HepG2 (cell line): ENCODE measurements at regions not wholly inside any gene's neighbourhood (a gene's known extent, or its start where the extent isn't known, plus 50 kb on each side); places are given as distances from the start of the nearest gene placed in this dataset.
A peak's percentile ranks its signal among the peaks of the same experiment; 100 is the strongest.

Experiments
- FOXA1 ChIP-seq, 2 experiments: fragments of 450-650 bp in 1 of 2; sonication (generic) in 1 of 2; formaldehyde crosslinking in 1 of 2; IDR thresholded peaks; 2 replicates each; pipeline versions ENCODE4 v1.4.0 to v1.6.1; 2016 to 2020; ENCODE audit warnings: missing genetic modification reagents in 1 of 2
- HES4 ChIP-seq: sonication (generic); formaldehyde crosslinking; IDR thresholded peaks from 2 replicates; pipeline ENCODE4 v1.9.0; 2021; ENCODE audit warnings: mild to moderate bottlenecking, missing genetic modification reagents, borderline replicate concordance
- IRF2 ChIP-seq: IDR thresholded peaks from 2 replicates; pipeline ENCODE4 v1.6.1; 2018; ENCODE audit warnings: missing genetic modification reagents, missing compliant biosample characterization
- MAFK ChIP-seq, 2 experiments: IDR thresholded peaks in 1 of 2; conservative IDR thresholded peaks in 1 of 2; 2 replicates each; pipeline ENCODE4 v1.6.1; 2011; ENCODE audit warnings: improper control_type of control experiment in 2 of 2, low read length in 2 of 2
- MED1 ChIP-seq: sonication (generic); formaldehyde crosslinking; IDR thresholded peaks from 2 replicates; pipeline ENCODE4 v1.4.0; 2020; ENCODE audit warnings: missing genetic modification reagents
- MED13 ChIP-seq: sonication (generic); formaldehyde crosslinking; IDR thresholded peaks from 2 replicates; pipeline ENCODE4 v1.5.0; 2020; ENCODE audit warnings: missing genetic modification reagents
- NCOA1 ChIP-seq: sonication (generic); formaldehyde crosslinking; IDR thresholded peaks from 2 replicates; pipeline ENCODE4 v1.9.0; 2021; ENCODE audit warnings: missing genetic modification reagents
- PAX8 ChIP-seq: sonication (generic); formaldehyde crosslinking; IDR thresholded peaks from 2 replicates; pipeline ENCODE4 v1.8.0; 2022; ENCODE audit warnings: mild to moderate bottlenecking, missing genetic modification reagents, borderline replicate concordance
- SKI ChIP-seq: fragments of 450-650 bp; IDR thresholded peaks from one replicate; pipeline ENCODE4 v1.6.1; 2018; ENCODE audit warnings: mild to moderate bottlenecking; ENCODE audit not compliant: partially characterized antibody
- SRSF1 ChIP-seq: fragments of 200-400 bp; formaldehyde crosslinking; optimal IDR thresholded peaks from 2 replicates; pipeline ENCODE3; 2017; ENCODE audit warnings: mild to moderate bottlenecking, low read depth, low read length, moderate library complexity
- TCF7 ChIP-seq: sonication (generic); IDR thresholded peaks from 2 replicates; pipeline ENCODE4 v1.6.1; 2016; ENCODE audit warnings: antibody characterized with exemption, low read depth
- THAP11 ChIP-seq: IDR thresholded peaks from 2 replicates; pipeline ENCODE4 v1.6.1; 2016; ENCODE audit warnings: missing biosample characterization, missing genetic modification reagents
- TSC22D2 ChIP-seq: sonication (generic); formaldehyde crosslinking; IDR thresholded peaks from 2 replicates; pipeline ENCODE4 v1.5.1; 2020; ENCODE audit warnings: missing genetic modification reagents, mild to moderate bottlenecking, borderline replicate concordance
- ZNF235 ChIP-seq: sonication (generic); formaldehyde crosslinking; IDR thresholded peaks from 2 replicates; pipeline ENCODE4 v1.8.1; 2023; ENCODE audit warnings: mild to moderate bottlenecking, missing genetic modification reagents, borderline replicate concordance
- ZNF33B ChIP-seq: sonication (generic); formaldehyde crosslinking; IDR thresholded peaks from 2 replicates; pipeline ENCODE4 v1.5.1; 2020; ENCODE audit warnings: mild to moderate bottlenecking, missing genetic modification reagents
- ZNF556 ChIP-seq: sonication (generic); formaldehyde crosslinking; IDR thresholded peaks from 2 replicates; pipeline ENCODE4 v1.4.0; 2020; ENCODE audit warnings: mild to moderate bottlenecking, missing genetic modification reagents, borderline replicate concordance
- ZNF567 ChIP-seq: sonication (generic); formaldehyde crosslinking; IDR thresholded peaks from 2 replicates; pipeline ENCODE4 v1.8.1; 2023; ENCODE audit warnings: mild to moderate bottlenecking, missing genetic modification reagents, borderline replicate concordance
- ZNF788 ChIP-seq: sonication (generic); formaldehyde crosslinking; IDR thresholded peaks from 2 replicates; pipeline ENCODE4 v1.5.0; 2020; ENCODE audit warnings: mild to moderate bottlenecking, missing genetic modification reagents, borderline replicate concordance
- TF ChIP-seq, protein P1 (sequence below): sonication (generic); formaldehyde crosslinking; IDR thresholded peaks from 2 replicates; pipeline ENCODE4 v1.5.0; 2020; ENCODE audit warnings: mild to moderate bottlenecking, missing genetic modification reagents, borderline replicate concordance
- TF ChIP-seq, protein P2 (sequence below): fragments of 450-650 bp; IDR thresholded peaks from 2 replicates; pipeline ENCODE4 v1.6.1; 2017
- TF ChIP-seq, protein P3 (sequence below): sonication (generic); formaldehyde crosslinking; IDR thresholded peaks from 2 replicates; pipeline ENCODE4 v1.4.0; 2020; ENCODE audit warnings: missing genetic modification reagents, borderline replicate concordance
- TF ChIP-seq, protein P4 (sequence below): sonication (generic); formaldehyde crosslinking; IDR thresholded peaks from 2 replicates; pipeline ENCODE4 v1.4.0; 2020; ENCODE audit warnings: mild to moderate bottlenecking, missing genetic modification reagents

DNA sequence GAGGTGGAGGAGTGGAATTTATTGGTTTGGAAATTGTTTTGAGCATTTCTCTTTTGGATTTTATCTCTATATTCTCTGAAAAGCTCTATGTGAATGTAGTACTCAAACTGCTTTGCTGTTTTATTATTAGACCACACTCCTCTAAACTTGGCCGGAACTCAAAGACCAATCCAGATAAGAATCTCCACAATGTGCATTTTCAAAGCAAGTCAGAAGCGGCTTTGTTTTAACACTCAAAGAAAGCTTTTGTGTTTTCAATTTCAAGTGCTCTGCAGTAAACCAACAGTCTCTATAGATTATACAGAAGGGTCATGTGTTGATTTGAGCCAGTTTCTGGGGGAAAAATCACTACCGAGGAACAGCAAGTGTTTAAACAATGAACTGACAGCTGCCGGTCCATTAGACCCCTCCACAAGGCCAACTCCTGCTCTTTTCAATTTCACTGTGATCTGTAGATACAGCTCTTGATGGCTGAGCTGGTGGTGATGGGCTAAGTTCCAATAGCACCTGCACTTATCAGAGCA lies 79.4 kb downstream of the FTHL17 start (continued):
- TF ChIP-seq, protein P1, sequence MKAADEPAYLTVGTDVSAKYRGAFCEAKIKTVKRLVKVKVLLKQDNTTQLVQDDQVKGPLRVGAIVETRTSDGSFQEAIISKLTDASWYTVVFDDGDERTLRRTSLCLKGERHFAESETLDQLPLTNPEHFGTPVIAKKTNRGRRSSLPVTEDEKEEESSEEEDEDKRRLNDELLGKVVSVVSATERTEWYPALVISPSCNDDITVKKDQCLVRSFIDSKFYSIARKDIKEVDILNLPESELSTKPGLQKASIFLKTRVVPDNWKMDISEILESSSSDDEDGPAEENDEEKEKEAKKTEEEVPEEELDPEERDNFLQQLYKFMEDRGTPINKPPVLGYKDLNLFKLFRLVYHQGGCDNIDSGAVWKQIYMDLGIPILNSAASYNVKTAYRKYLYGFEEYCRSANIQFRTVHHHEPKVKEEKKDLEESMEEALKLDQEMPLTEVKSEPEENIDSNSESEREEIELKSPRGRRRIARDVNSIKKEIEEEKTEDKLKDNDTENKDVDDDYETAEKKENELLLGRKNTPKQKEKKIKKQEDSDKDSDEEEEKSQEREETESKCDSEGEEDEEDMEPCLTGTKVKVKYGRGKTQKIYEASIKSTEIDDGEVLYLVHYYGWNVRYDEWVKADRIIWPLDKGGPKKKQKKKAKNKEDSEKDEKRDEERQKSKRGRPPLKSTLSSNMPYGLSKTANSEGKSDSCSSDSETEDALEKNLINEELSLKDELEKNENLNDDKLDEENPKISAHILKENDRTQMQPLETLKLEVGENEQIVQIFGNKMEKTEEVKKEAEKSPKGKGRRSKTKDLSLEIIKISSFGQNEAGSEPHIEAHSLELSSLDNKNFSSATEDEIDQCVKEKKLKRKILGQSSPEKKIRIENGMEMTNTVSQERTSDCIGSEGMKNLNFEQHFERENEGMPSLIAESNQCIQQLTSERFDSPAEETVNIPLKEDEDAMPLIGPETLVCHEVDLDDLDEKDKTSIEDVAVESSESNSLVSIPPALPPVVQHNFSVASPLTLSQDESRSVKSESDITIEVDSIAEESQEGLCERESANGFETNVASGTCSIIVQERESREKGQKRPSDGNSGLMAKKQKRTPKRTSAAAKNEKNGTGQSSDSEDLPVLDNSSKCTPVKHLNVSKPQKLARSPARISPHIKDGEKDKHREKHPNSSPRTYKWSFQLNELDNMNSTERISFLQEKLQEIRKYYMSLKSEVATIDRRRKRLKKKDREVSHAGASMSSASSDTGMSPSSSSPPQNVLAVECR (CRISPR knock-in tag) = no peak
- TF ChIP-seq ZNF567 (CRISPR knock-in tag) (no peak), IRF2 (no peak), THAP11 (CRISPR knock-in tag) (no peak), PAX8 (CRISPR knock-in tag) (no peak), ZNF33B (CRISPR knock-in tag) (no peak), NCOA1 (CRISPR knock-in tag) (no peak), SKI (no peak), MED1 (CRISPR knock-in tag) (peak; percentile 55), FOXA1 (IDR thresholded peaks at IDR 0.05) (no peak), FOXA1 (CRISPR knock-in tag; IDR thresholded peaks at IDR 0.05) (no peak), MED13 (CRISPR knock-in tag) (no peak), HES4 (no peak), TCF7 (peak; percentile 81), ZNF788 (no peak), TSC22D2 (no peak), SRSF1 (no peak), MAFK (conservative IDR thresholded peaks at IDR 0.05 in 1 of 2, IDR thresholded peaks at IDR 0.05 in 1 of 2; ENCODE audit: low read length in 2 of 2) (no peak), ZNF556 (no peak), ZNF235 (CRISPR knock-in tag) (no peak)
- TF ChIP-seq, protein P2, sequence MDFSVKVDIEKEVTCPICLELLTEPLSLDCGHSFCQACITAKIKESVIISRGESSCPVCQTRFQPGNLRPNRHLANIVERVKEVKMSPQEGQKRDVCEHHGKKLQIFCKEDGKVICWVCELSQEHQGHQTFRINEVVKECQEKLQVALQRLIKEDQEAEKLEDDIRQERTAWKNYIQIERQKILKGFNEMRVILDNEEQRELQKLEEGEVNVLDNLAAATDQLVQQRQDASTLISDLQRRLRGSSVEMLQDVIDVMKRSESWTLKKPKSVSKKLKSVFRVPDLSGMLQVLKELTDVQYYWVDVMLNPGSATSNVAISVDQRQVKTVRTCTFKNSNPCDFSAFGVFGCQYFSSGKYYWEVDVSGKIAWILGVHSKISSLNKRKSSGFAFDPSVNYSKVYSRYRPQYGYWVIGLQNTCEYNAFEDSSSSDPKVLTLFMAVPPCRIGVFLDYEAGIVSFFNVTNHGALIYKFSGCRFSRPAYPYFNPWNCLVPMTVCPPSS = no peak
- TF ChIP-seq, protein P3, sequence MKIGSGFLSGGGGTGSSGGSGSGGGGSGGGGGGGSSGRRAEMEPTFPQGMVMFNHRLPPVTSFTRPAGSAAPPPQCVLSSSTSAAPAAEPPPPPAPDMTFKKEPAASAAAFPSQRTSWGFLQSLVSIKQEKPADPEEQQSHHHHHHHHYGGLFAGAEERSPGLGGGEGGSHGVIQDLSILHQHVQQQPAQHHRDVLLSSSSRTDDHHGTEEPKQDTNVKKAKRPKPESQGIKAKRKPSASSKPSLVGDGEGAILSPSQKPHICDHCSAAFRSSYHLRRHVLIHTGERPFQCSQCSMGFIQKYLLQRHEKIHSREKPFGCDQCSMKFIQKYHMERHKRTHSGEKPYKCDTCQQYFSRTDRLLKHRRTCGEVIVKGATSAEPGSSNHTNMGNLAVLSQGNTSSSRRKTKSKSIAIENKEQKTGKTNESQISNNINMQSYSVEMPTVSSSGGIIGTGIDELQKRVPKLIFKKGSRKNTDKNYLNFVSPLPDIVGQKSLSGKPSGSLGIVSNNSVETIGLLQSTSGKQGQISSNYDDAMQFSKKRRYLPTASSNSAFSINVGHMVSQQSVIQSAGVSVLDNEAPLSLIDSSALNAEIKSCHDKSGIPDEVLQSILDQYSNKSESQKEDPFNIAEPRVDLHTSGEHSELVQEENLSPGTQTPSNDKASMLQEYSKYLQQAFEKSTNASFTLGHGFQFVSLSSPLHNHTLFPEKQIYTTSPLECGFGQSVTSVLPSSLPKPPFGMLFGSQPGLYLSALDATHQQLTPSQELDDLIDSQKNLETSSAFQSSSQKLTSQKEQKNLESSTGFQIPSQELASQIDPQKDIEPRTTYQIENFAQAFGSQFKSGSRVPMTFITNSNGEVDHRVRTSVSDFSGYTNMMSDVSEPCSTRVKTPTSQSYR (CRISPR knock-in tag) = no peak
- TF ChIP-seq, protein P4, sequence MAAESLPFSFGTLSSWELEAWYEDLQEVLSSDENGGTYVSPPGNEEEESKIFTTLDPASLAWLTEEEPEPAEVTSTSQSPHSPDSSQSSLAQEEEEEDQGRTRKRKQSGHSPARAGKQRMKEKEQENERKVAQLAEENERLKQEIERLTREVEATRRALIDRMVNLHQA (CRISPR knock-in tag) = no peak
